Mesodermal cell (in vitro differentiated cells): ENCODE measurements at regions not wholly inside any gene's neighbourhood (a gene's known extent, or its start where the extent isn't known, plus 50 kb on each side); places are given as distances from the start of the nearest gene placed in this dataset.
A peak's percentile ranks its signal among the peaks of the same experiment; 100 is the strongest.
"Not testable (repeated sequence)": the region's sequence is repeated elsewhere in the genome, so short reads cannot be mapped to it uniquely, and the experiment has no call there.

Experiments
- H3K27ac ChIP-seq: 2 replicates; pipeline ENCODE4 v1.7.0; 2013; ENCODE audit warnings: mild to moderate bottlenecking, low read depth, low read length, moderate library complexity; ENCODE audit not compliant: severe bottlenecking
- H3K36me3 ChIP-seq: 2 replicates; pipeline ENCODE4 v1.7.1; 2013; ENCODE audit warnings: mild to moderate bottlenecking, low read length, moderate library complexity; ENCODE audit not compliant: control insufficient read depth, insufficient read depth
- H3K4me1 ChIP-seq: one replicate; pipeline ENCODE4 v1.7.1; 2013; ENCODE audit warnings: mild to moderate bottlenecking, low read length; ENCODE audit not compliant: insufficient read depth, control insufficient read depth, poor library complexity, severe bottlenecking
- H3K4me3 ChIP-seq: 2 replicates; pipeline ENCODE4 v1.7.0; 2013; ENCODE audit warnings: low read length, control low read depth, mild to moderate bottlenecking; ENCODE audit not compliant: insufficient read depth, poor library complexity, severe bottlenecking; ENCODE audit errors: extremely low read depth
- H3K9me3 ChIP-seq: 2 replicates; pipeline ENCODE4 v1.7.1; 2013; ENCODE audit warnings: mild to moderate bottlenecking, low read length, moderate library complexity; ENCODE audit not compliant: control insufficient read depth
- WGBS, 2 experiments: methylation state at CpG; one replicate each; pipeline ENCODE4 v1.1.5; 2013; ENCODE audit warnings: missing lambda C conversion rate in 2 of 2; ENCODE audit not compliant: insufficient coverage in 2 of 2; 5-methylcytosine and 5-hydroxymethylcytosine counted together

- H3K36me3 ChIP-seq, H3K4me1 ChIP-seq, H3K9me3 ChIP-seq, H3K27ac ChIP-seq, H3K4me3 ChIP-seq: not testable (repeated sequence)
- no CpG with 5 or more reads among the region's 1 CpG for WGBS, 2 experiments
Measured at GRCh38 chr3:21923156-21923555, 172.1 kb upstream of the ZNF385D start.

- Histone ChIP-seq H3K9me3 (no peaks in the 10 kb centered on the region), H3K4me3 (no peak overlapping the region), H3K4me1 (no peaks in the 10 kb centered on the region), H3K27ac (no peak overlapping the region), H3K36me3 (no peaks in the 10 kb centered on the region)
- 80% methylated on average over 1 of the region's 3 CpGs; no CpG with 5 or more reads in 1 of the 2 experiments for WGBS, 2 experiments
Measured at GRCh38 chr3:21927261-21927660, 176.3 kb upstream of the ZNF385D start.

- no peak overlapping the region for H3K27ac ChIP-seq
- H3K4me1 ChIP-seq, result no peaks in the 10 kb centered on the region
- H3K9me3 ChIP-seq, result no peaks in the 10 kb centered on the region
- no peaks in the 10 kb centered on the region for H3K36me3 ChIP-seq
- no peak overlapping the region for H3K4me3 ChIP-seq
Measured at GRCh38 chr3:21934591-21934990, 183.6 kb upstream of the ZNF385D start.

GRCh38 chr3:21936207-21936606, 185.2 kb upstream of the ZNF385D start:
- Histone ChIP-seq H3K36me3 (no peaks in the 10 kb centered on the region), H3K9me3 (no peaks in the 10 kb centered on the region), H3K4me1 (no peaks in the 10 kb centered on the region), H3K4me3 (no peak overlapping the region), H3K27ac (no peak overlapping the region)
- WGBS, 2 experiments, result no CpG with 5 or more reads among the region's 2 CpGs

GRCh38 chr3:21938267-21938681, 187.3 kb upstream of the ZNF385D start:
- H3K4me3 ChIP-seq, result no peak overlapping the region
- H3K9me3 ChIP-seq, result no peaks in the 10 kb centered on the region
- no peak overlapping the region for H3K27ac ChIP-seq
- H3K36me3 ChIP-seq, result no peaks in the 10 kb centered on the region
- no peaks in the 10 kb centered on the region for H3K4me1 ChIP-seq
- 96 to 97% methylated on average over 4 to 5 of the region's 5 CpGs for WGBS, 2 experiments

- H3K4me3 ChIP-seq, result no peak overlapping the region
- H3K9me3 ChIP-seq, result no peaks in the 10 kb centered on the region
- H3K4me1 ChIP-seq, result no peaks in the 10 kb centered on the region
- WGBS, 2 experiments, result 88 to 93% methylated on average over 5 of the region's 6 CpGs
- no peaks in the 10 kb centered on the region for H3K36me3 ChIP-seq
- no peak overlapping the region for H3K27ac ChIP-seq
Measured at GRCh38 chr3:21942328-21942727, 191.3 kb upstream of the ZNF385D start.

- 71 to 86% methylated on average over 2 of the region's 6 CpGs for WGBS, 2 experiments
- Histone ChIP-seq H3K36me3 (no peaks in the 10 kb centered on the region), H3K4me1 (no peaks in the 10 kb centered on the region), H3K9me3 (no peaks in the 10 kb centered on the region), H3K27ac (peak overlapping the region; percentile 18), H3K4me3 (no peak overlapping the region)
Measured at GRCh38 chr3:21944251-21944650, 193.2 kb upstream of the ZNF385D start.

GRCh38 chr3:21952856-21953255, 201.8 kb upstream of the ZNF385D start:
- Histone ChIP-seq H3K36me3 (no peaks in the 10 kb centered on the region), H3K4me3 (no peak overlapping the region), H3K9me3 (no peaks in the 10 kb centered on the region), H3K27ac (no peak overlapping the region), H3K4me1 (no peaks in the 10 kb centered on the region)
- 87 to 97% methylated on average over 2 to 3 of the region's 3 CpGs for WGBS, 2 experiments

GRCh38 chr3:21954709-21955108, 203.7 kb upstream of the ZNF385D start:
- Histone ChIP-seq H3K36me3 (no peaks in the 10 kb centered on the region), H3K27ac (no peak overlapping the region), H3K4me1 (no peaks in the 10 kb centered on the region), H3K4me3 (no peak overlapping the region), H3K9me3 (no peaks in the 10 kb centered on the region)
- 78 to 86% methylated on average over 1 of the region's 2 CpGs for WGBS, 2 experiments

GRCh38 chr3:21955406-21955805, 204.4 kb upstream of the ZNF385D start:
- WGBS, 2 experiments, result no CpG with 5 or more reads among the region's 2 CpGs
- H3K9me3 ChIP-seq, result no peaks in the 10 kb centered on the region
- H3K4me3 ChIP-seq, result no peak overlapping the region
- no peak overlapping the region for H3K27ac ChIP-seq
- H3K4me1 ChIP-seq, result no peaks in the 10 kb centered on the region
- no peaks in the 10 kb centered on the region for H3K36me3 ChIP-seq

- Histone ChIP-seq H3K4me1 (no peaks in the 10 kb centered on the region), H3K9me3 (no peaks in the 10 kb centered on the region), H3K4me3 (no peak overlapping the region), H3K36me3 (no peaks in the 10 kb centered on the region), H3K27ac (no peak overlapping the region)
- no CpG with 5 or more reads among the region's 1 CpG for WGBS, 2 experiments
Measured at GRCh38 chr3:21960033-21960432, 209.0 kb upstream of the ZNF385D start.

GRCh38 chr3:21962456-21962855, 211.4 kb upstream of the ZNF385D start:
- Histone ChIP-seq H3K4me1 (no peaks in the 10 kb centered on the region), H3K36me3 (no peaks in the 10 kb centered on the region), H3K9me3 (no peaks in the 10 kb centered on the region), H3K4me3 (no peak overlapping the region), H3K27ac (no peak overlapping the region)
- WGBS, 2 experiments, result no CpG with 5 or more reads among the region's 1 CpG
